NCI-H1105 (cell line): ENCODE measurements at regions not wholly inside any gene's neighbourhood (a gene's known extent, or its start where the extent isn't known, plus 50 kb on each side); places are given as distances from the start of the nearest gene placed in this dataset.
A peak's percentile ranks its signal among the peaks of the same experiment; 100 is the strongest.

Experiments used
- DNase-seq: peaks from one replicate; lab custom pipeline; 2025; lab: John Stamatoyannopoulos, UW

DNA sequence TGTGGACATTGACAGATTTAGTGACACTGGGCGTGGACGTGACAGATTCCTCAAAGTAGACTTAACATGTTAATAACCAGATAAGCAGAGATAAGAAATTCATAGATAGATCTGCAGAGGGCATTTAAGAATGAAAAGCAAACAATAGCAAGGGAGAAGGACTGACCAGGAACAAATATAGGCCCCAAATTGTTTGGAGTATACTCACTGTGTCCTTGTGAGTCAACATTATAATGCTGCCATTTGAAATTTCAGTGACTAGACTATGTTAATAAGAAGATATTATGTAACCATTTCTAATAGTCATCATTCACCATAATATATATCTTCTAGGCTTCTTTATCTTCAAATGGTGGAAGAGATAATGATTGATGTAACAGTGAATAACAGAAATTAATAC, 78.1 kb upstream of the SLC38A11 start:
- DNase-seq: no peak

DNA sequence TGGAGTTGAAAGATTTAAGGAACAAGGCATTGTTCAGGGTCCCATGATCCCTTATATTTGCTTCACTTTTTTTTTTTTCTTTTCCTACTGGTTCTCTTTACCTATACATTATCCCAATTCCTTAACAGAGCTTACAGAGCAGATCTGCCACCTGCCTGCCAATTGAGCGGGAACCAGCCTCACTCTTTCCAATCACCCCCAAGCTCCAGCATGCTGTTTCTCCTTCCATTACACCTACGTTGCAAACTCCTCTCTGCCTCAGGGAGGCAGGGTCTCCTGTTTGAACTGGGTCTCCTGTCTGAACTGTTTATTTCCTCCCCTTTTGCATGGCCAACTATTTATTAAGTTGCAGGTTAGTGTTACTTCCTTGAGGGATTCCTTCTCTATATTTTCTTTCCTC, 77.2 kb upstream of the SLC38A11 start:
- DNase-seq: no peak

DNA sequence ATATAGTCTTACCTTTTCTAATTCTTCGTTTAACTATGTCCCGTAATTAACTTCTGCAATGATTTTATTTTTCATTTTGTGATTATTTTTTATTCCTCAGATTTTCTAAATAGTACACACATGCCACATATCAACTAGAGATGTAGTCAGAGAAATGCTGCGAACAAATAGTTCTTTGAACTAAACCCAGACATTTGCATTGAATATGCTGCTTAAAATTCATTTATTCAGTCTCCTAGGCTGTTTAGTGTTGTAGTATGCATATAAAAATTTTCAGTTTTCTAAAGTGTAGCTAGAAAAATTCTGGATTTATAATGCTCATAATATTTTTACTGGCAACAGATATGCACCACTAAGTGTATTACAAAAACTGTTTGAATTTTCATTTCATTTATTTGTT, 68.9 kb upstream of the SLC38A11 start:
- DNase-seq: no peak

DNA sequence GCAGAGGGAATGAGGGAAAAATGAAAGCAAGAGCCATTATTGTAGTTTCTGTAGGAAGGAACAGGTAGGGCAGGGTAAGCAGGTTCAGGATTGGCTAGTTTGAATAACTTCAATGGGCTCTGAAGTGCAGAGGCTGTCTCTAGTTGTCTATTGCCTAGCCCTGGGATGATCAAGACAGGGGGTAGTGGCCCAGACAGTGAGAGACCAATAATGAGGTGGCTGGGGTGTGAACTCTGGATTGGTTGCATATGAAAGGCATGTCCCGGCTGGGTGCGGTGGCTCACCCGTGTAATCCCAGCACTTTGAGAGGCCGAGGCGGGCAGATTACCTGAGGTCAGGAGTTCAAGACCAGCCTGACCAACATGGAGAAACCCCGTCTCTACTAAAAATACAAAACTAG, 67.5 kb upstream of the SLC38A11 start:
- DNase-seq: no peak

DNA sequence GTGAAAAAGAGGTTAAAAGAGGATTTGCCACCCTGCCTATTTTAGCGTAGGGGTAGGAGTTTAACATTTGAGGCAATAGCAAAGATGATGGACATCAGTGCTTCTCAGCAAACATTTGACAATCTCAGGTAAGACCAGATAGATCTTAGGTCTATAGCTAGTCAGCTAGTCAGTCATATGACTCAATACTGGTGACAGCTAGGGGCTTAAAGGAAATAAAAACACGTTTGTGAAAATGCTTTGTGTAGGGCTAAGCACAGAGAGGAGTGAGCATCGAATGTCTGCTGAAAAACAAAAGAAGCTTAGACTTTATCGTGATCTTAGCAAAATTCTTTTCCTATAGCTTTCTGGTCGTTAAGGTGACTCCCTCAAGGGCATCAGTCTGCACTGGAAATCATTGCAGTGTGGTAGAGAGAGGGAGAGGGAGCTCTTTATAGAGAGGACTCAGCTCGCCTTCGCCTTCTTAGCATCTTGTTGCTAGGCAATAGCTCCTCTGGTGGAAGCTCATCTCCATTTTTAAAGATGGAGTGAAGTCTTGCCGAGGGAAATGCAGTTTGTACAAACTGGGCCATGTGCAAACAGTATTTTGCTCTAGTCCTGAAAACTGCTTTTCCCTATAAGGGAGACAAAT, 62.8 kb upstream of the SLC38A11 start:
- no peak for DNase-seq

DNA sequence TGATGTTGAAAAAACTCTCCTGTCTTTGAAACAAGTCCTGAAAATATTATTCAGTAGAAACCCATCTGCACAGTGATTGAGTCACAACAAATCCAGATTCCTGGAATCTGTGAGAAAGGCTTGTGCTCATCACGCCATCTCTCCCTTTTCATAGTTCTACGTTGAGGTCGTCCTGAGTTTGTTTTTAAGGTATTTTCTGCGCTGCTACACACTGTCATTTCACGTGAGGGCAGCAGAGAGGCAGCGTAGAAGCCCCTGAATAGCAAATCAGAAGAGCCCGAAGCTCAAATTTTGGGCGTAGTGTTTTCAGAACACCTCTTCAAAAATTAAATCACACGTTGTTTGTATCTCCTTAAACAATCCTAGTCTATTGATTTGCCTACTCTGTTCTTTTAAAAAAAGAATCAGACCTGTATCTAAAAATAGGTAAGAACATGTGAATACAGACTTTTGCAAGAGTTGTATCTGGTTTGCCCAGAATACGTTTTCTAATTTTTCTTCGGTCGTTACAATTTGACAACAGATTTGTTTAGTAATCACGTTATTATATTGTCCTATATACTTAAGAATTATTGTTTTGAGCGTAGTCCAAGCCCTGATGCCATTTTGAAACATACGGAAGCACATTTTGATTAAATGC, 61.6 kb upstream of the SLC38A11 start:
- DNase-seq: peak; percentile 80

DNA sequence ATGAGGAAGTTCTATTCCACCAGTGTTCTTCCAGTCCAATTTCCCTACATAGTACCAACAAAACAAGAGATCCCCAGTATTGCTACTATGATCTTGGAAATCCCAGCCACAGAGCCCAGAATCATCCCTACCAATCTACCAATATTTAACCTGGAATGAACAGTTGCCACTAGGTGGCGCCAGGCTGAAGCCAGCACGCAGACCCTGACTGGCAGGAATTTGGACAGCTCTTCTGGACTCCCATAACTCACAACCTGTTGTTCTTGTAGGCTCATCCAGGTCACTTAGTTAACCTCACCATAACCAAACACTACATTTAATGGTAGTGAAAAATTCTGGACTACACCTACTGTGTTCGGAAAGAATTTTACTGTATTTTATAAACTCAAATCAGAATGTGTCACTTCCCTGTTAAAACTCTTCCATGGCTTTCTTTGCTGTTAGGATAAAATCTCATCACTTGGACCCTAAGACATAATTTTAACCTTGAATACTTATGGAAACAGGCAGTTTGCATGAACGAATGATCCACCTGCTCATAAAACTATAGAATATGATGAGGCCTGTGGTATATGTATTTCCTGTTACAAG, 59.8 kb upstream of the SLC38A11 start:
- DNase-seq: peak; percentile 63

DNA sequence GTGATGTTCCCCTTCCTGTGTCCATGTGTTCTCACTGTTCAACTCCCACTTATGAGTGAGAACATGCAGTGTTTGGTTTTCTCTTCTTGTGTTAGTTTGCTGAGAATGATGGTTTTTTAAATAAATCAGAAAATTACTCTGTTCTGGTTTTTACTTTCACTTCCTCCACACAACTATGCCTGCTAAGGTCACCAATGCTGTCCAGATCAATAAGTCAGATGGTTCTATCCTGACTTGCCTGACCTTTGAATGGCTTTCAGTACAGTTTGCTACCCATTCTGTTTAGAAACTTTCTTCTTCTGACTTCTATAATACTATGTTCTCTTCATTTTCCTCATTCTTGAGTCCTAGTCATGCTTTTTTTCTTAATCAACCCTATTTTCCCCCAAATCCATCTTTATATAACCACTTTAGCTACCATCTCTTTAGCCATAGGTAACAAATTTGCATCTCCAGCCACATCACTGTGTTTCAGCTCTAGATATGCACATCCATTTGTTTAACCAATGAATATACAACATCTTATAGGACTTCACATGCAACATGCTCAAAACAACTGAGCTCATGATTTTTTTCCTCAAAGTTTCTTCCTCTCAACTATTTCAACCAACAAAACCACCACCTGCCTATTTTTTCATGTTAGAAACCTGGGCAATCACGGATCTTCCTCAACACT, 58.8 kb upstream of the SLC38A11 start:
- no peak for DNase-seq

DNA sequence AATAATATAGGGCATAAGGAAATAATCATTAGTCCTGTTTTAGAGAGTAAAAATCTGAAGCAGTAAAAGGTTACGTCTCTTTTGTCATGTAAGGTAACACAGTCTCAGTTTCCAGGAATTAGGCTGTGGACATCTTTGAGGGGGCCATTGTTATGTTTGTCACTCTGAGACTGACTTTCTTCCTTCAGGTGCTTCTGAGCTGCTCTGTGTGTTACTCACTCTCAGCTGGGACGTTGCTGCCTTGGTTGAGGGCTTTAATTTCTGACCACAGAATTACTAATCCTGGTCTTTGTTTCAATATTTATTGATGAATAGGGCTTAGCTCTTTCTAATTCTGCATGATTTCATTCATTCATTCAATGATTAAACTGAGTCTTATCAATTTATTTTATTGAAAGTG, 55.9 kb upstream of the SLC38A11 start:
- no peak for DNase-seq

DNA sequence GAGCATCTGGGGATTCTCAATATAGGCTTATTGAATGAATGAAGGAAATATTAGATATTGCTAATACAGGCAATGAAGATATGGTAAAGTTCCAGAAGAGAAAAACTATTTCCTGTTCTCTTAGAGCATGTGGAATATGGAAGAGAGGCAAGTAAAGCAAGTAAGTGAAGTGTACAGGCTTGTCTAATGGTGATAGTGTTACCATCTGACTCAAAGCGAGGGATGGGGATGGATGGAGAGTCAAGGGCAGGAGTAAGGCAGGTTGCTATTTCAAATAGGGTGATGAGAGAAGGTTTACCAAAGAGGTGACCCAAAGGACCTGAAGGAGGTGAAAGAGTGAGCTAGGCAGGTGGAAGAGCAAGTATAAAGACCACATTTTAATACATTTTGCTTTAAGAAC, 55.2 kb upstream of the SLC38A11 start:
- no peak for DNase-seq

DNA sequence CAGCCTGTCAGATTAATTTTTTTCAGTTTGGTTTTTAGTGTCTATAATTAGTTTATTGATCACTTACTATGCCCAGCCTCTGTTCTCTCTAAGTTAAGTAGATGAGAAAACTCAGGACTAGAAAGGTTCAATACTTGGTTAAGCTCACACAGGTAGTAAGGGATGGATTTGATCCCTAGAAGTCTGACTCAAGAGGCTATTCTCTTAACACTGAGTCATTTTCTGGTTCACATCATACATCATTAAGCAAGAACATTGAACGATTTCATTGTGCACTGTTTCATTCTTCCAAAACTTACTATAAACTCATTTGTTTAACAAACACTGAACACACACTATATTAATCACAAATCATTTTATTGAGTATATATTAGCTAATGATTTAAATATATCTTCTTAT, 54.1 kb upstream of the SLC38A11 start:
- no peak for DNase-seq

DNA sequence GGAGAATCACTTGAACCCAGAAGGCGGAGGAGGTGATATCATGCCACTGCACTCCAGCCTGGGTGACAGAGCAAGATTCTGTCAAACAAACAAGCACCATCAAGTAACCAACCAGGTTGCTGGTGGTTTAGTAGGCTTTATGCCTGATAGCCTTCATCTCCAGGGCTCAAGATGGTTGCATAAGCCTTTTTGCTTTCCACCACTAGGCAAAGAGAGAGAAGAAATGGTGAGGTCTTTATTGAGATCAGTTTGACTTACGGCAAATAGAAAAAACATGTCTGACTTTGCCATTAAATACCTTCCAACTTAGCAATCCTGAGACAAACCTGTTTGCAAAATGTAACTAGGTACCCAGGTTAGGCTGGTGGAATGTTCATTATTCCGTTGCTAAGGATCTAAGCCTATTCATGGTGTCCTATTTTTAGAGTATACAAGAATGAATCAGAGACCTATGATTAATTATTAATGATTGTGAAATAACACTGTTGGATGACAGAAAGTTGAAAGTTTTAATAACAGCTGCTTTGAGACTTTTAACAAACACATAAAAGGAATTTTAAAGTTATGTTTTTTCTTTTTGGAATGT, 53.5 kb upstream of the SLC38A11 start:
- DNase-seq: no peak

DNA sequence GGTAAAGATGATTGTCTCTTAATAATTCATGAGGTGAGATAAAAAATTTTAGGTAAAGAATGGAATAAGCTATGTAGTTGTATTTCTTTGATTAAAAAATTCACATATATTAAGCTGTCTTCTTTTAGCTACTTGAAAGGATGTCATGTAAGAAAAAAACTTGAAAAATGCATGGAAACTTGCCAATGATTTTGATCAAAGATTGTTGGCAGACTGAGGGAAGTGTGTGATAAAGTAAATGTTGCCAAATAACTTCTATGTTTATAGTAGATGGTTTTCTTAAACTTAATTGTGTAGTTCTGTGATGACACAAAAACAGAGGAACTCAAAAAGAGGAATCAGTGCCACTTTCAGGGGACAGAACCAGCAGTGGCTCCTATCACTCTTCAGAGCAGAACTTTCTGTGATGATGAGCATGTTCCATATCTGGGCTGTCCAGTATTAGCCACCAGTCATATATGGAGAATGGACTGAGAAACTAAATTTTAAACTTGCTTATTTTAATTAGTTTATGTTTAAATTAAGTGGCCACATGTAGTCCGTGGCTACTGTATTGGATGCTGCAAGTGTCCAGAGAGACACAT, 51.9 kb upstream of the SLC38A11 start:
- DNase-seq: no peak
